ENCODE measurements at regions not wholly inside any gene's neighbourhood (a gene's known extent, or its start where the extent isn't known, plus 50 kb on each side); places are given as distances from the start of the nearest gene placed in this dataset.

- H3K9me3 ChIP-seq (ENCODE audit: control insufficient read depth, insufficient read depth, low read length): no peaks in the 10 kb centered on the region
- no peaks in the 10 kb centered on the region for H3K4me1 ChIP-seq (ENCODE audit: control insufficient read depth, insufficient read depth, low read length)
- no peaks in the 10 kb centered on the region for H3K27me3 ChIP-seq (ENCODE audit: control insufficient read depth, insufficient read depth, low read length)
- H3K36me3 ChIP-seq (ENCODE audit: control insufficient read depth, insufficient read depth, low read length): no peaks in the 10 kb centered on the region
- H3K4me3 ChIP-seq (ENCODE audit: low read depth, low read length): no peak overlapping the region
- no peak overlapping the region for H3K9ac ChIP-seq (ENCODE audit: low read depth, low read length)
- no peak overlapping the region for H3K27ac ChIP-seq (ENCODE audit: low read depth, low read length)
These were observed 73.9 kb upstream of the TMEM108 start for GRCh38 chr3:132964266-132964665.

GRCh38 chr3:132963786-132964185 is 74.4 kb upstream of the TMEM108 start:
- H3K27ac ChIP-seq (ENCODE audit: low read depth, low read length): no peak overlapping the region
- no peaks in the 10 kb centered on the region for H3K4me1 ChIP-seq (ENCODE audit: control insufficient read depth, insufficient read depth, low read length)
- H3K9ac ChIP-seq (ENCODE audit: low read depth, low read length): no peak overlapping the region
- H3K36me3 ChIP-seq (ENCODE audit: control insufficient read depth, insufficient read depth, low read length): no peaks in the 10 kb centered on the region
- no peak overlapping the region for H3K4me3 ChIP-seq (ENCODE audit: low read depth, low read length)
- H3K9me3 ChIP-seq (ENCODE audit: control insufficient read depth, insufficient read depth, low read length): no peaks in the 10 kb centered on the region
- no peaks in the 10 kb centered on the region for H3K27me3 ChIP-seq (ENCODE audit: control insufficient read depth, insufficient read depth, low read length)

GRCh38 chr3:132961991-132962390 is 76.2 kb upstream of the TMEM108 start:
- no peaks in the 10 kb centered on the region for H3K36me3 ChIP-seq (ENCODE audit: control insufficient read depth, insufficient read depth, low read length)
- no peak overlapping the region for H3K4me3 ChIP-seq (ENCODE audit: low read depth, low read length)
- no peaks in the 10 kb centered on the region for H3K27me3 ChIP-seq (ENCODE audit: control insufficient read depth, insufficient read depth, low read length)
- no peak overlapping the region for H3K9ac ChIP-seq (ENCODE audit: low read depth, low read length)
- H3K9me3 ChIP-seq (ENCODE audit: control insufficient read depth, insufficient read depth, low read length): no peaks in the 10 kb centered on the region
- no peaks in the 10 kb centered on the region for H3K4me1 ChIP-seq (ENCODE audit: control insufficient read depth, insufficient read depth, low read length)
- H3K27ac ChIP-seq (ENCODE audit: low read depth, low read length): no peak overlapping the region

- Histone ChIP-seq H3K9ac (ENCODE audit: low read depth, low read length) (no peak overlapping the region), H3K36me3 (ENCODE audit: control insufficient read depth, insufficient read depth, low read length) (no peaks in the 10 kb centered on the region), H3K4me3 (ENCODE audit: low read depth, low read length) (no peak overlapping the region), H3K27ac (ENCODE audit: low read depth, low read length) (no peak overlapping the region), H3K27me3 (ENCODE audit: control insufficient read depth, insufficient read depth, low read length) (no peaks in the 10 kb centered on the region), H3K4me1 (ENCODE audit: control insufficient read depth, insufficient read depth, low read length) (no peaks in the 10 kb centered on the region), H3K9me3 (ENCODE audit: control insufficient read depth, insufficient read depth, low read length) (peaks cover 5% of the 10 kb centered on the region)
These were observed 84.5 kb upstream of the TMEM108 start for GRCh38 chr3:132953683-132954082.

GRCh38 chr3:132927896-132928295 is 110.3 kb upstream of the TMEM108 start:
- H3K36me3 ChIP-seq (ENCODE audit: control insufficient read depth, insufficient read depth, low read length): no peaks in the 10 kb centered on the region
- H3K4me1 ChIP-seq (ENCODE audit: control insufficient read depth, insufficient read depth, low read length): no peaks in the 10 kb centered on the region
- no peak overlapping the region for H3K4me3 ChIP-seq (ENCODE audit: low read depth, low read length)
- no peak overlapping the region for H3K9ac ChIP-seq (ENCODE audit: low read depth, low read length)
- H3K9me3 ChIP-seq (ENCODE audit: control insufficient read depth, insufficient read depth, low read length): no peaks in the 10 kb centered on the region
- H3K27me3 ChIP-seq (ENCODE audit: control insufficient read depth, insufficient read depth, low read length): no peaks in the 10 kb centered on the region
- H3K27ac ChIP-seq (ENCODE audit: low read depth, low read length): no peak overlapping the region

GRCh38 chr3:132926098-132926497 is 112.1 kb upstream of the TMEM108 start:
- H3K9me3 ChIP-seq (ENCODE audit: control insufficient read depth, insufficient read depth, low read length): no peaks in the 10 kb centered on the region
- no peak overlapping the region for H3K4me3 ChIP-seq (ENCODE audit: low read depth, low read length)
- no peaks in the 10 kb centered on the region for H3K27me3 ChIP-seq (ENCODE audit: control insufficient read depth, insufficient read depth, low read length)
- no peak overlapping the region for H3K9ac ChIP-seq (ENCODE audit: low read depth, low read length)
- no peaks in the 10 kb centered on the region for H3K4me1 ChIP-seq (ENCODE audit: control insufficient read depth, insufficient read depth, low read length)
- H3K27ac ChIP-seq (ENCODE audit: low read depth, low read length): no peak overlapping the region
- no peaks in the 10 kb centered on the region for H3K36me3 ChIP-seq (ENCODE audit: control insufficient read depth, insufficient read depth, low read length)

- Histone ChIP-seq H3K9ac (ENCODE audit: low read depth, low read length) (no peak overlapping the region), H3K27ac (ENCODE audit: low read depth, low read length) (no peak overlapping the region), H3K36me3 (ENCODE audit: control insufficient read depth, insufficient read depth, low read length) (no peaks in the 10 kb centered on the region), H3K27me3 (ENCODE audit: control insufficient read depth, insufficient read depth, low read length) (no peaks in the 10 kb centered on the region), H3K4me3 (ENCODE audit: low read depth, low read length) (no peak overlapping the region), H3K4me1 (ENCODE audit: control insufficient read depth, insufficient read depth, low read length) (no peaks in the 10 kb centered on the region), H3K9me3 (ENCODE audit: control insufficient read depth, insufficient read depth, low read length) (no peaks in the 10 kb centered on the region)
These were observed 112.8 kb upstream of the TMEM108 start for GRCh38 chr3:132925256-132925930.

GRCh38 chr3:132916096-132916495 is 122.1 kb upstream of the TMEM108 start:
- H3K27ac ChIP-seq (ENCODE audit: low read depth, low read length): no peak overlapping the region
- no peak overlapping the region for H3K4me3 ChIP-seq (ENCODE audit: low read depth, low read length)
- H3K36me3 ChIP-seq (ENCODE audit: control insufficient read depth, insufficient read depth, low read length): no peaks in the 10 kb centered on the region
- H3K27me3 ChIP-seq (ENCODE audit: control insufficient read depth, insufficient read depth, low read length): no peaks in the 10 kb centered on the region
- peaks cover 6% of the 10 kb centered on the region; the same call in 1 of the 2 replicates for H3K4me1 ChIP-seq (ENCODE audit: control insufficient read depth, insufficient read depth, low read length)
- no peaks in the 10 kb centered on the region for H3K9me3 ChIP-seq (ENCODE audit: control insufficient read depth, insufficient read depth, low read length)
- no peak overlapping the region for H3K9ac ChIP-seq (ENCODE audit: low read depth, low read length)

- no peaks in the 10 kb centered on the region for H3K27me3 ChIP-seq (ENCODE audit: control insufficient read depth, insufficient read depth, low read length)
- H3K9ac ChIP-seq (ENCODE audit: low read depth, low read length): no peak overlapping the region
- no peaks in the 10 kb centered on the region for H3K9me3 ChIP-seq (ENCODE audit: control insufficient read depth, insufficient read depth, low read length)
- H3K4me1 ChIP-seq (ENCODE audit: control insufficient read depth, insufficient read depth, low read length): peaks cover 6% of the 10 kb centered on the region; the same call in 1 of the 2 replicates
- H3K27ac ChIP-seq (ENCODE audit: low read depth, low read length): no peak overlapping the region
- no peak overlapping the region for H3K4me3 ChIP-seq (ENCODE audit: low read depth, low read length)
- H3K36me3 ChIP-seq (ENCODE audit: control insufficient read depth, insufficient read depth, low read length): no peaks in the 10 kb centered on the region
These were observed 125.8 kb upstream of the TMEM108 start for GRCh38 chr3:132912416-132912753.

GRCh38 chr3:132911741-132912415 is 126.3 kb upstream of the TMEM108 start:
- Histone ChIP-seq H3K27me3 (ENCODE audit: control insufficient read depth, insufficient read depth, low read length) (no peaks in the 10 kb centered on the region), H3K4me3 (ENCODE audit: low read depth, low read length) (no peak overlapping the region), H3K4me1 (ENCODE audit: control insufficient read depth, insufficient read depth, low read length) (peaks cover 2% of the 10 kb centered on the region; the same call in 1 of the 2 replicates), H3K27ac (ENCODE audit: low read depth, low read length) (no peak overlapping the region), H3K9ac (ENCODE audit: low read depth, low read length) (no peak overlapping the region), H3K9me3 (ENCODE audit: control insufficient read depth, insufficient read depth, low read length) (no peaks in the 10 kb centered on the region), H3K36me3 (ENCODE audit: control insufficient read depth, insufficient read depth, low read length) (no peaks in the 10 kb centered on the region)

- H3K36me3 ChIP-seq (ENCODE audit: control insufficient read depth, insufficient read depth, low read length): no peaks in the 10 kb centered on the region
These were observed 130.9 kb upstream of the TMEM108 start for GRCh38 chr3:132907293-132907692.

More at GRCh38 chr3:132907293-132907692, 130.9 kb upstream of the TMEM108 start:
- Histone ChIP-seq H3K9ac (ENCODE audit: low read depth, low read length) (no peak overlapping the region), H3K4me1 (ENCODE audit: control insufficient read depth, insufficient read depth, low read length) (no peaks in the 10 kb centered on the region), H3K4me3 (ENCODE audit: low read depth, low read length) (no peak overlapping the region), H3K27me3 (ENCODE audit: control insufficient read depth, insufficient read depth, low read length) (no peaks in the 10 kb centered on the region), H3K9me3 (ENCODE audit: control insufficient read depth, insufficient read depth, low read length) (no peaks in the 10 kb centered on the region), H3K27ac (ENCODE audit: low read depth, low read length) (no peak overlapping the region)

Data from HUES48 (cell line).